ENCODE measurements at regions not wholly inside any gene's neighbourhood (a gene's known extent, or its start where the extent isn't known, plus 50 kb on each side); places are given as distances from the start of the nearest gene placed in this dataset.
"Not testable (repeated sequence)": the region's sequence is repeated elsewhere in the genome, so short reads cannot be mapped to it uniquely, and the experiment has no call there.

DNA sequence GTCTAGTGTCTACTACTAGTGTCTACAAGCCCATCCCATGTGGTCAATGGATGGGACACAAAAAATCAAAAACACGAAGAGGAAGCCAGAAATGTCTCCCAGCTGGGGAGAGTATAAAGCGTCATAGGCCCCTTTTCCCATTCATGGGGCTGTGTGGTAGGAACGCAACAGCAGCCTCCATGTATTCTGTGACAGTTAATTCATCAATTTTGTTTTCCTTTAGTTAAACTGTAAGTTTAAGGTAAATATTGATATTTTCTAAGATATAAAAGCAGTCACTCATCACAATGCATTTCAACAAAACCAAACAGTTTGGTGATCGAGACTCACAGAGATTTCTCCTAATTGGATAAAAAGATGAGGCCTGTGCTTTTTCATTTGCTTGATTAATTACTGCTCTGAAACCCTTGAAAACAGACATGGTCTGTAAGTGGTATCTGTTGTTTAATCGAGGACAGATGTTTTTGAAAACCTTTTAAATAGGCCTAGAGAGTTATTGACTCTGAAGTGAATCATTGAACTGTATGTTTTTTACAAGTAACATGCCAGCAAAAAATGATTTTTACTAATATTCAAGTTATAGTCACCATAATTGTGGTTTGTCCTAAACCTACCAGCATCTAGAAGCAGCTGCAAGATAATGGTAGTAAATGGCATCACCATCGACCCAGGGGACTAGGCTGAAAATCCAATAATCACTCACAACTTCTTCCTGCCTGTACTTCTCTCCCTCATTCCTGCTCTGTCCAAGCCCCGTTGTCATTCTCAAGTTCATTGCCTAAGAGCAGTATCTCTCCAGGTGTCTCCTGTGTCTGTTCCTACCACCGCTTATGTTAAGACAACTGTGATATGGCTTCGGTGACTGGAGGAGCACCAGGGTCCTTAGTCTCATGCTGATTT, 87.7 kb upstream of the SHISA3 start:
- DNase-seq (ENCODE audit: low read depth) (no peak), FAIRE-seq (no peak)
- Histone ChIP-seq H3K36me3 (ENCODE audit: control insufficient read depth, insufficient read depth, low read length) (no peaks in the 10 kb centered on the region), H3K27me3 (ENCODE audit: control insufficient read depth, insufficient read depth, low read length) (no peaks in the 10 kb centered on the region), H3K4me3 (ENCODE audit: low read depth, low read length) (no peak overlapping the region)
- TF ChIP-seq, protein P1, sequence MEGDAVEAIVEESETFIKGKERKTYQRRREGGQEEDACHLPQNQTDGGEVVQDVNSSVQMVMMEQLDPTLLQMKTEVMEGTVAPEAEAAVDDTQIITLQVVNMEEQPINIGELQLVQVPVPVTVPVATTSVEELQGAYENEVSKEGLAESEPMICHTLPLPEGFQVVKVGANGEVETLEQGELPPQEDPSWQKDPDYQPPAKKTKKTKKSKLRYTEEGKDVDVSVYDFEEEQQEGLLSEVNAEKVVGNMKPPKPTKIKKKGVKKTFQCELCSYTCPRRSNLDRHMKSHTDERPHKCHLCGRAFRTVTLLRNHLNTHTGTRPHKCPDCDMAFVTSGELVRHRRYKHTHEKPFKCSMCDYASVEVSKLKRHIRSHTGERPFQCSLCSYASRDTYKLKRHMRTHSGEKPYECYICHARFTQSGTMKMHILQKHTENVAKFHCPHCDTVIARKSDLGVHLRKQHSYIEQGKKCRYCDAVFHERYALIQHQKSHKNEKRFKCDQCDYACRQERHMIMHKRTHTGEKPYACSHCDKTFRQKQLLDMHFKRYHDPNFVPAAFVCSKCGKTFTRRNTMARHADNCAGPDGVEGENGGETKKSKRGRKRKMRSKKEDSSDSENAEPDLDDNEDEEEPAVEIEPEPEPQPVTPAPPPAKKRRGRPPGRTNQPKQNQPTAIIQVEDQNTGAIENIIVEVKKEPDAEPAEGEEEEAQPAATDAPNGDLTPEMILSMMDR (IDR thresholded peaks at IDR 0.05; ENCODE audit: insufficient read depth, low read length, severe bottlenecking): no peak

DNA sequence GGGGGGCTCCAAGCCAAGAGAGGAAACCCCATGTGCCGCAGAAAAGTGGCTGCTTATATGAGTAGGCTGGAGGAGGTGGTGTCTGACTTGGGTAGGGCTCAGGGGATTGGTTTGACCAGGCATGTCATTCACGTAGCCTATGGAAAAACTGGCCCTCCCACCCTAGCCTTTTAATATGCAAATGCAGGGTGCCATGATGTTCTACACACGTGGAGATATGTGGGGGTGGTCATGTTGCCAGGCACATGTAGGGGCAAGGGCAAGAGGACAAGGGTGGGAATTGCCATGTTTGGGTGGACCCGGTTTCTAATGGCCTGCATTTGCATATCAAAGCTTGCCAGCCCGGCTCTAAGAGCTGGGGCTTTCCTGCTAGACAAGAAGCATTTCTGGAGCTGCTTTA, 86.9 kb upstream of the SHISA3 start:
- FAIRE-seq: no peak
- H3K27me3 ChIP-seq (ENCODE audit: control insufficient read depth, insufficient read depth, low read length): no peaks in the 10 kb centered on the region
- no peak overlapping the region for H3K4me3 ChIP-seq (ENCODE audit: low read depth, low read length)
- TF ChIP-seq, protein P1 (IDR thresholded peaks at IDR 0.05; ENCODE audit: insufficient read depth, low read length, severe bottlenecking): no peak
- DNase-seq (ENCODE audit: low read depth): no peak
- H3K36me3 ChIP-seq (ENCODE audit: control insufficient read depth, insufficient read depth, low read length): no peaks in the 10 kb centered on the region

DNA sequence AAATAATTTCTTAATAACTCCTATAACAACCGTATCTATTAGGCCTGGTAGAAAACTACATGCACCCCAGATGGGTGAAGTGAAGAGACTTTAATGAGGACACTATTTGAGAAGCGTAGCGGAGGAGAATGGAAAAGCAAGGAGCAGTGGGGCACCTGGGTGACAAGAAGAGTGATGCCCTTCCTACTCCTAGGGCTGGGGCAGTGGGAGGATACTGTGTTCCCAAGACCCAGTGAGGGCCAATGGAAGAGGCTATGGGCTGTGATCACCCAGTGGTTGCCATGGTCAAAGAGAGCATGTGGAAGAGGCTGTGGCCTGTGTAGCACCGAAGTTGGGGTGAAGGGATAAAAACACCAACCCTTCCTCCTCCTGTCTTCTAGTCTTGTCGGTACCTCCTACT, 86.5 kb upstream of the SHISA3 start:
- Histone ChIP-seq H3K4me3 (ENCODE audit: low read depth, low read length) (no peak overlapping the region), H3K27me3 (ENCODE audit: control insufficient read depth, insufficient read depth, low read length) (no peaks in the 10 kb centered on the region), H3K36me3 (ENCODE audit: control insufficient read depth, insufficient read depth, low read length) (no peaks in the 10 kb centered on the region)
- DNase-seq (ENCODE audit: low read depth) (no peak), FAIRE-seq (no peak)
- TF ChIP-seq, protein P1 (IDR thresholded peaks at IDR 0.05; ENCODE audit: insufficient read depth, low read length, severe bottlenecking): no peak

DNA sequence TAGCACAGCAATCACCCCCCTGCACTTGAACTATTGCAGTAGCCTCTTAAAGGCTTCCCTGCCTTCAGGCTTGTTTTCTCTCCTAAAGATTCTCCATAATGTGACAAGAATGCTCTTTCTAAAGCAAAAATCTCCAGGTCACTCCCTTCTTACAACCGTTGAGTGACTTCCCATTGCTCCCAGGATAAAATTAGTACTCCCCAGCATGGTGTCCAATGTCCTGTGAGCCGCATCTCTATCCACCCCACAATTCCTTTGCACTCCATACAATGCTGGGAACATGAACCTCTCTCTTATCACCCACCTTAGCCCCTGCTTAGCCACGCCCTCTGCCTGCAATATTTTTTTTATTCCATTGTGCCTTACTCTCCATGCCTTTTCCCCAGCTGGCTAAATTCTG, 85.7 kb upstream of the SHISA3 start:
- no peaks in the 10 kb centered on the region for H3K36me3 ChIP-seq (ENCODE audit: control insufficient read depth, insufficient read depth, low read length)
- H3K4me3 ChIP-seq (ENCODE audit: low read depth, low read length): no peak overlapping the region
- FAIRE-seq (no peak), DNase-seq (ENCODE audit: low read depth) (no peak)
- TF ChIP-seq, protein P1 (IDR thresholded peaks at IDR 0.05; ENCODE audit: insufficient read depth, low read length, severe bottlenecking): no peak
- no peaks in the 10 kb centered on the region for H3K27me3 ChIP-seq (ENCODE audit: control insufficient read depth, insufficient read depth, low read length)

DNA sequence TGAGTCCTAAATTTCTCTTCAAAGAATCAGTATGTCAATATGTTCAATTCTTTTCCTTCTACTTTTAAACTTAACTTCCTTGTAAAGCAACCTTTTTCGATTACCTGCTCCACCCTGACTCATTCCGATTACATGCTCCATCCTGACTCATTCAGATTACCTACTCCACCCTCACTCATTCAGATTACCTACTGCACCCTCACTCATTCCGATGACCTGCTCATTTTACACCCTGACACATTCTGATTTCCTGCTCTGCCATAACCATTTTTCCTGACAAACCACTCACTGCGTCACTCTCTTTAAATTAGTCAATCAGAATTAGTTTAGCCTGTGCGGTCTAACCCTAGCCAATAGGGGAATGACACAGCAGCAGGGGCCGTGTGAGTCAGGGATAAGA, 83.9 kb upstream of the SHISA3 start:
- not testable (repeated sequence) for H3K27me3 ChIP-seq (ENCODE audit: control insufficient read depth, insufficient read depth, low read length); H3K36me3 ChIP-seq (ENCODE audit: control insufficient read depth, insufficient read depth, low read length); FAIRE-seq; H3K4me3 ChIP-seq (ENCODE audit: low read depth, low read length)
- DNase-seq (ENCODE audit: low read depth): peak; percentile 46

DNA sequence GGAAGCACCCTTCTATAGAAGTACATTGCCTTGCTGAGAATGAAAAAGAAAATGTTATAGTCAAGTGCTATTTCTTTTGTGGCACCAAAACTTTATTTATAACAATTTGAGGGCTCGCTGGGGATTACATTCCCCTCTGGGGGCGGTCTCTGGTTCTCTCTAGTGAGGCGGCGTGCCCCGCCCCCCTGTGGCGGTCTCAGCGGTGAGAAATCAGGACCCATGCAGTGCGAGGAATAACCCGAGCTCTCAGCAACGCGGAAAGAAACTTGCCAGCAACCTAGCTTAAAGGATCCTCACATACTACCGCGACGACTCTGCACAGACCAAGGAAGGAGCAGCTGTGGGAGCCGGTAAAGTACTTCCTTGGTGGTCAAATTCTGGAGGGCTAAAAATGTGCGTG, 83.4 kb upstream of the SHISA3 start:
- DNase-seq (ENCODE audit: low read depth): no peak
- H3K27me3 ChIP-seq (ENCODE audit: control insufficient read depth, insufficient read depth, low read length): no peaks in the 10 kb centered on the region
- TF ChIP-seq, protein P1 (IDR thresholded peaks at IDR 0.05; ENCODE audit: insufficient read depth, low read length, severe bottlenecking): no peak
- FAIRE-seq: no peak
- H3K36me3 ChIP-seq (ENCODE audit: control insufficient read depth, insufficient read depth, low read length): no peaks in the 10 kb centered on the region
- no peak overlapping the region for H3K4me3 ChIP-seq (ENCODE audit: low read depth, low read length)
